ENCODE measurements at regions not wholly inside any gene's neighbourhood (a gene's known extent, or its start where the extent isn't known, plus 50 kb on each side); places are given as distances from the start of the nearest gene placed in this dataset.

GRCh38 chr3:105944276-105944675 lies 75.5 kb upstream of the CBLB start:
- no peak for TF ChIP-seq EZH2 (IDR thresholded peaks at IDR 0.05; ENCODE audit: borderline replicate concordance, low read length)
- no peak for TF ChIP-seq CTCF (IDR thresholded peaks at IDR 0.05; ENCODE audit: low read length)

Data from OCI-LY1 (cell line).